Epithelial cell of proximal tubule (primary cell): ENCODE measurements at regions not wholly inside any gene's neighbourhood (a gene's known extent, or its start where the extent isn't known, plus 50 kb on each side); places are given as distances from the start of the nearest gene placed in this dataset.
"Not testable (repeated sequence)": the region's sequence is repeated elsewhere in the genome, so short reads cannot be mapped to it uniquely, and the experiment has no call there.

ENCODE experiments used
- DNase-seq: peaks from one replicate; pipeline ENCODE4 v3.0.0-alpha.2; 2011; ENCODE audit warnings: low read depth
- H3K4me3 ChIP-seq: 2 replicates; pipeline ENCODE4 v1.5.1; 2011; ENCODE audit warnings: low read depth, mild to moderate bottlenecking, low read length
- CTCF ChIP-seq: conservative IDR thresholded peaks from 2 replicates; pipeline ENCODE4 v1.5.1; 2012; ENCODE audit warnings: low read depth, mild to moderate bottlenecking, low read length

- no peak overlapping the region for H3K4me3 ChIP-seq
- TF ChIP-seq CTCF = no peak
- no peak for DNase-seq
Observed at GRCh38 chr12:58695263-58695662, 225.0 kb downstream of the LRIG3 start.

DNA sequence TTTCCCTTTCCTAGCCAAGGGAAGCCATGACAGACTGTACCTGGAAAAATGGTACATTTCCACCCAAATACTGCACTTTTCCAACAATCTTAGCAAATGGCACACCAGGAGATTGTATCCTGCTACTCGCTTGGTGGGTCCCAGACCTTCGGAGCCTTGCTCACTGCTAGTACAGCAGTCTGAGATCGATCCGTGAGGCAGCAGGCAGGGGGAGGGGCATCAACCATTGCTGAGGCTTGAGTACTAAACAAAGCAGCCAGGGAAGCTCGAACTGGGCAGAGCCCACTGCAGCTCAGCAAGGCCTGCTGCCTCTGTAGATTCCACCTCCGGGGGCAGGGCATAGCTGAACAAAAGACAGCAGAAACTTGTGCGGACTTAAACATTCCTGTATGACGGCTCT lies 218.8 kb downstream of the LRIG3 start:
- DNase-seq = no peak
- TF ChIP-seq CTCF = no peak
- no peak overlapping the region for H3K4me3 ChIP-seq

- DNase-seq = no peak
- TF ChIP-seq CTCF = no peak
- no peak overlapping the region for H3K4me3 ChIP-seq
Observed at GRCh38 chr12:58703866-58704265, 216.4 kb downstream of the LRIG3 start.

GRCh38 chr12:58704770-58705169 lies 215.5 kb downstream of the LRIG3 start:
- H3K4me3 ChIP-seq, DNase-seq: not testable (repeated sequence)

DNA sequence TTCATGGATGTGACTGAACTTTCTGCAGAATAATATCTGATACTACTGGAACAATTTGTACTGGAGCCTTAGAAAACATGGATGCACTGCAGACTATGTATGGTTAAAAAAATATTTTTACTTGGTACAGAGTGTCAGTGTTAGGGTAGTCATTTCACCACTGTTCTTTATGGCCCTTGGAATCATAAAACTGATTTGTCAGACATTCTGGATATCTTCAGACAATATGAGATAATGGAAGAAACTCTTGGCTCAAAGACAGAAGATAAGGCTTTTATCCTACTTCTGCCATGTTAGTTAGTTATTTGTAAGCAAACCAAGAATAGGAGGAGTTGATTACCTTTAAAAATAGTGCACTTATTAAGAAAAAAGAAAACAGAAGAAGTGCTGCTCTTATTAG lies 209.4 kb downstream of the LRIG3 start:
- TF ChIP-seq CTCF = no peak
- no peak for DNase-seq
- H3K4me3 ChIP-seq = no peak overlapping the region

GRCh38 chr12:58711974-58712373 lies 208.3 kb downstream of the LRIG3 start:
- no peak for TF ChIP-seq CTCF
- no peak for DNase-seq
- H3K4me3 ChIP-seq = no peak overlapping the region

DNA sequence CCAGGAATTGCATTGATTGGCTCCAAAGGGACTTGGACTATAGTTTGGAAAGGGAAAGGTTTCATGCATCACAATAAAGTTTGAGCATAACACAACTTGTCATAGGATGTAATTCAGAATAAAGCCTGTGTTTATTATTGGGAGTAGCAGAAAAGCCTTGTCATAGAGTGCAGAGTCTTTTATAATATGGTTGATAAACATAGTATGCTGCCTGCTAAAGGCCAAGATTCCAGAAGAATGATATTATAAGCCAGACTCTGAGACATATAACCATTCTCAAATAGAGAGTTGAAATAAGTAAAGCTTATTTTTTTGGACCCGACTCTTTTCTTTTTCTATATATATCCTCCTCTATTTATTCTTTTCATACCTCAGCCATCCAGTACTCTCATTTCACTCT lies 207.3 kb downstream of the LRIG3 start:
- no peak for DNase-seq
- H3K4me3 ChIP-seq = no peak overlapping the region
- TF ChIP-seq CTCF = no peak

GRCh38 chr12:58719161-58719560 lies 201.1 kb downstream of the LRIG3 start:
- DNase-seq = no peak
- TF ChIP-seq CTCF = no peak

More at GRCh38 chr12:58719161-58719560, 201.1 kb downstream of the LRIG3 start:
- no peak overlapping the region for H3K4me3 ChIP-seq
